Lung (tissue), 11 donors: ENCODE measurements at regions not wholly inside any gene's neighbourhood (a gene's known extent, or its start where the extent isn't known, plus 50 kb on each side); places are given as distances from the start of the nearest gene placed in this dataset.
A peak's percentile ranks its signal among the peaks of the same experiment; 100 is the strongest.

Source experiments
- ATAC-seq: fragments of 200-7000 bp; cut with Tn5 transposase; one replicate; pipeline ENCODE4 v1.9.1; 2020; ENCODE audit warnings: moderate number of reproducible peaks; ENCODE audit not compliant: insufficient read depth, low FRiP score
- DNase-seq, 3 donors: peaks; one replicate each; pipeline ENCODE4 v3.0.0-alpha.2; 2013 to 2017
- H3K27ac ChIP-seq, 2 donors: one replicate each; pipeline ENCODE4 v1.5.1; 2013; ENCODE audit warnings: mild to moderate bottlenecking in 2 of 2, moderate library complexity in 2 of 2, control low read depth in 1 of 2, inconsistent platforms in 1 of 2, low read depth in 1 of 2, low read length in 1 of 2
- H3K27me3 ChIP-seq, 3 donors: one replicate each; pipeline ENCODE4 v1.5.1; 2013; ENCODE audit warnings: low read length in 2 of 3; ENCODE audit not compliant: control insufficient read depth in 3 of 3, insufficient read depth in 3 of 3
- H3K36me3 ChIP-seq, 4 donors: one replicate each; pipeline ENCODE4 v1.5.1; 2013; ENCODE audit warnings: low read length in 4 of 4, mild to moderate bottlenecking in 1 of 4, moderate library complexity in 1 of 4; ENCODE audit not compliant: control insufficient read depth in 4 of 4, insufficient read depth in 4 of 4
- H3K4me1 ChIP-seq, 5 donors: one replicate each; pipeline ENCODE4 v1.5.1; 2013; ENCODE audit warnings: low read length in 5 of 5, mild to moderate bottlenecking in 2 of 5, moderate library complexity in 1 of 5; ENCODE audit not compliant: control insufficient read depth in 5 of 5, insufficient read depth in 5 of 5
- H3K4me3 ChIP-seq: one replicate; pipeline ENCODE4 v1.5.1; 2013; ENCODE audit warnings: mild to moderate bottlenecking, control low read depth, moderate library complexity
- H3K9ac ChIP-seq, 2 donors: one replicate each; pipeline ENCODE4 v1.5.1; 2013; ENCODE audit warnings: low read length in 2 of 2, control low read depth in 1 of 2; ENCODE audit not compliant: insufficient read depth in 1 of 2
- H3K9me3 ChIP-seq, 4 donors: one replicate each; pipeline ENCODE4 v1.5.1; 2013; ENCODE audit warnings: low read length in 3 of 4, mild to moderate bottlenecking in 1 of 4, moderate library complexity in 1 of 4; ENCODE audit not compliant: control insufficient read depth in 4 of 4, insufficient read depth in 3 of 4
- CTCF ChIP-seq: IDR thresholded peaks from 2 replicates; pipeline ENCODE4 v1.5.1; 2012; ENCODE audit warnings: mild to moderate bottlenecking; ENCODE audit errors: control extremely low read depth, extremely low read depth
- WGBS, 2 donors: extraction: QIAGEN DNeasy Blood & Tissue Kit; methylation state at CpG; one replicate each; pipeline ENCODE4 v1.1.7; 2013; 5-methylcytosine and 5-hydroxymethylcytosine counted together
- donor health status: control.
- donor health status: control.
- donor health status: Bipolar disorder and iron deficiency.
- donor health status: healthy.
- donor health status: DM: yes; HTN: yes; CAD: no.

DNA sequence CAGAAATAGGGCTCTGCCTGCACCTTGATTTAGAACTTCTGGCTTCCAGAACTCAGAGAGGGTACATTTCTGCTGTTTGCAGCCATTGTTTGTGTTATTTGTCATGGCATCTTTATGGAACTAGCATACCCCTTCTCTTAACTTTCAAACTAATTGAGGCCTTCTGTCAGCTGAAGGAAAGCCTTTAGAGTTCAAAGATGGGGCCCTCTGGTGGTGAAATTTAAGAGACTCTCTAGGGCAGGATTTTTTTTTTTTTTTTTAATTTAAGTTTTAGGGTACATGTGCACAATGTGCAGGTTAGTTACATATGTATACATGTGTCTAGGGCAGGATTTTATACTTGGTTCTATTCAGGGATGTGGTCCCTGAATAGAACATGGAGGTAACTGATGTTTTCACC, 260.6 kb upstream of the LINC00305 start:
- no peak overlapping the region for H3K27ac ChIP-seq
- TF ChIP-seq CTCF = no peak
- no peaks in the 10 kb centered on the region for H3K27me3 ChIP-seq
- H3K4me3 ChIP-seq = no peak overlapping the region
- H3K36me3 ChIP-seq = no peaks in the 10 kb centered on the region
- ATAC-seq (no peak), DNase-seq (peak in 1 of 3 donors; percentile 40)
- H3K9ac ChIP-seq = no peak overlapping the region
- no peaks in the 10 kb centered on the region for H3K9me3 ChIP-seq
- no peaks in the 10 kb centered on the region for H3K4me1 ChIP-seq

DNA sequence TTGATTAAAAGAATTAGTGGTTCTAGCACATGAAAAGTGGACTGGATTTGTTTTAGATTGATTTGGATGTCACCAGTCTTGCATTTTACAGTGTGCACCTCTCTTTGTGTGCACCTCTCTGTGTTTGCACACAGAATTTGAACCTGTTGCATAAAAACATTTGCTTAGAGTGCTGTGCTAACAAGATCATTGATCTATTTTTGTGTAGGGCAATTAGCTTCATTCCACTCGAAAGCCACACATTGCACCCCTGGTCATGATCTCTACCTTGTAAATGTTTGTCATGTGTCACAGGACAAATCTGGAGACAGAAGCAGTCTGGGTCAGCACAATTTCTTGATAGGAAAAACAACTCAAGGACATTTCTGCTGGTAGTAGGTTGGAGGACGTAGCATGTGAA, 258.7 kb upstream of the LINC00305 start:
- Histone ChIP-seq H3K27ac (no peak overlapping the region), H3K4me3 (no peak overlapping the region), H3K9me3 (no peaks in the 10 kb centered on the region), H3K9ac (no peak overlapping the region), H3K27me3 (no peaks in the 10 kb centered on the region), H3K4me1 (peaks cover 0 to 1% (median 0%) of the 10 kb centered on the region in 5 donors), H3K36me3 (no peaks in the 10 kb centered on the region)
- no peak for TF ChIP-seq CTCF
- no peak for DNase-seq
- WGBS, 2 donors = 86 to 93% methylated on average over 2 of the region's 2 CpGs
- ATAC-seq = no peak

- no peaks in the 10 kb centered on the region for H3K27me3 ChIP-seq
- no peaks in the 10 kb centered on the region for H3K9me3 ChIP-seq
- H3K36me3 ChIP-seq = no peaks in the 10 kb centered on the region
- ATAC-seq = no peak
- no peak for TF ChIP-seq CTCF
- DNase-seq = peak in 2 of 3 donors; percentile 29 to 34
- no peak overlapping the region for H3K27ac ChIP-seq
- 74 to 77% methylated on average over 4 of the region's 4 CpGs for WGBS, 2 donors
- peaks cover 0 to 12% (median 0%) of the 10 kb centered on the region in 5 donors for H3K4me1 ChIP-seq
- H3K4me3 ChIP-seq = no peak overlapping the region
- no peak overlapping the region for H3K9ac ChIP-seq
These were observed 256.3 kb upstream of the LINC00305 start for GRCh38 chr18:64405161-64405560.

GRCh38 chr18:64403784-64404503, 255.1 kb upstream of the LINC00305 start:
- Histone ChIP-seq H3K4me3 (no peak overlapping the region), H3K27me3 (no peaks in the 10 kb centered on the region), H3K27ac (no peak overlapping the region), H3K9ac (no peak overlapping the region), H3K36me3 (no peaks in the 10 kb centered on the region), H3K9me3 (no peaks in the 10 kb centered on the region), H3K4me1 (peaks cover 0 to 17% (median 0%) of the 10 kb centered on the region in 5 donors)
- WGBS, 2 donors = 78 to 87% methylated on average over 2 of the region's 2 CpGs
- TF ChIP-seq CTCF = no peak
- ATAC-seq (no peak), DNase-seq (no peak)
